Endothelial cell of umbilical vein (primary cell): ENCODE measurements at regions not wholly inside any gene's neighbourhood (a gene's known extent, or its start where the extent isn't known, plus 50 kb on each side); places are given as distances from the start of the nearest gene placed in this dataset.

Experiments used
- POLR2AphosphoS5 ChIP-seq: IDR thresholded peaks from 2 replicates; pipeline ENCODE4 v1.6.1; 2012; ENCODE audit warnings: low read depth, mild to moderate bottlenecking, control low read depth, low read length, moderate library complexity; ENCODE audit not compliant: insufficient read depth
- TF ChIP-seq, protein P1 (sequence below): IDR thresholded peaks from 2 replicates; pipeline ENCODE4 v1.6.1; 2011; ENCODE audit not compliant: insufficient read depth, insufficient read length
- TF ChIP-seq, protein P2 (sequence below), 2 donors: IDR thresholded peaks; 1 replicate in 1 of 2; 2 replicates in 1 of 2; pipeline ENCODE4 v1.5.1; 2011; ENCODE audit warnings: low read length in 2 of 2, mild to moderate bottlenecking in 2 of 2, moderate library complexity in 2 of 2, control low read depth in 1 of 2, inconsistent platforms in 1 of 2, low read depth in 1 of 2; ENCODE audit not compliant: insufficient read depth in 1 of 2; ENCODE audit errors: extremely low read depth in 1 of 2

DNA sequence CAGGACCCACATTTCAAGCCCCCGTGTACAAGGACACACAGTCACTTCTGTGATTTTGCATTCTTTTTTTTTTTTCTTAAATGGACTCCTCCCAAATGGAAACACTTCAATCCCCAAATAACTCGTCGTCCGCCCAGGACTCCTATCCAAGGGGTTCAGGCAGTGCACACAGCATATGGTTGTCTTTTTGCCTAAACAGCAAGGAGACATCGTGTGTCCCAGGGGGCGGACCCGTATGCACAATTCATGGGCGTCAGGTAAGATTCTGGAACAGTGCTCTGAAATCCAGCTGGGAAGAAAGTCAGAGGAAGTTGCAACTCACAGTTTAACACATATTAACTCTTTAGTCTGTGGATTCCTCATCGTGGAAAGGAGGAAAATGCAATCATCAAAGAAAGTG lies 231.3 kb downstream of the SHOX start:
- TF ChIP-seq, protein P1, sequence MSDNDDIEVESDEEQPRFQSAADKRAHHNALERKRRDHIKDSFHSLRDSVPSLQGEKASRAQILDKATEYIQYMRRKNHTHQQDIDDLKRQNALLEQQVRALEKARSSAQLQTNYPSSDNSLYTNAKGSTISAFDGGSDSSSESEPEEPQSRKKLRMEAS: no peak
- TF ChIP-seq POLR2AphosphoS5: no peak
- TF ChIP-seq, protein P2, sequence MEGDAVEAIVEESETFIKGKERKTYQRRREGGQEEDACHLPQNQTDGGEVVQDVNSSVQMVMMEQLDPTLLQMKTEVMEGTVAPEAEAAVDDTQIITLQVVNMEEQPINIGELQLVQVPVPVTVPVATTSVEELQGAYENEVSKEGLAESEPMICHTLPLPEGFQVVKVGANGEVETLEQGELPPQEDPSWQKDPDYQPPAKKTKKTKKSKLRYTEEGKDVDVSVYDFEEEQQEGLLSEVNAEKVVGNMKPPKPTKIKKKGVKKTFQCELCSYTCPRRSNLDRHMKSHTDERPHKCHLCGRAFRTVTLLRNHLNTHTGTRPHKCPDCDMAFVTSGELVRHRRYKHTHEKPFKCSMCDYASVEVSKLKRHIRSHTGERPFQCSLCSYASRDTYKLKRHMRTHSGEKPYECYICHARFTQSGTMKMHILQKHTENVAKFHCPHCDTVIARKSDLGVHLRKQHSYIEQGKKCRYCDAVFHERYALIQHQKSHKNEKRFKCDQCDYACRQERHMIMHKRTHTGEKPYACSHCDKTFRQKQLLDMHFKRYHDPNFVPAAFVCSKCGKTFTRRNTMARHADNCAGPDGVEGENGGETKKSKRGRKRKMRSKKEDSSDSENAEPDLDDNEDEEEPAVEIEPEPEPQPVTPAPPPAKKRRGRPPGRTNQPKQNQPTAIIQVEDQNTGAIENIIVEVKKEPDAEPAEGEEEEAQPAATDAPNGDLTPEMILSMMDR (IDR thresholded peaks at IDR 0.05; ENCODE audit: extremely low read depth in 1 of 2, insufficient read depth in 1 of 2, low read depth in 1 of 2, low read length in 2 of 2): no peak
